GM19397 (cell line): ENCODE measurements at regions not wholly inside any gene's neighbourhood (a gene's known extent, or its start where the extent isn't known, plus 50 kb on each side); places are given as distances from the start of the nearest gene placed in this dataset.

Source experiments
- ATAC-seq: cut with Tn5 transposase; IDR thresholded peaks from one replicate; pipeline ENCODE4 v1.9.1; 2021; ENCODE audit warnings: mild to moderate bottlenecking, moderate library complexity; ENCODE audit not compliant: unreplicated experiment

DNA sequence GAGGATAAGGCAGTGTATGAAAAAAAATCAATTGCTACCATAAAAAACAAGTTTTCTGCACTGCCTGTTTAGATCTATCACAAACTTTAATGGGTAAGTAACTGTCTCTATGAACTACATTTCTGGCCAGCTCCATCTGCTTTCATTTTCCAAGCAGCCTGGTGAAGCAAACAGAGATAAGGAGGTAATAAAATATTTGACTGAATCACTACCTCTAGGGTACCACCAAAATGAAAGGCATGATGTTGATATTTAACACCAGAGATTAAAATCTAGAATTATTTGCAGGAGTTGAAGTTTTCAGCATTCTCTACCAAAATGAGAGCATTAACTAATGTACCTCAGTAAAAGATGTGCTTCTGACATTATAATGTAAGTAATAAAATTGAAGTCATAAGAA lies 863.5 kb upstream of the MGAT4C start:
- no peak for ATAC-seq

DNA sequence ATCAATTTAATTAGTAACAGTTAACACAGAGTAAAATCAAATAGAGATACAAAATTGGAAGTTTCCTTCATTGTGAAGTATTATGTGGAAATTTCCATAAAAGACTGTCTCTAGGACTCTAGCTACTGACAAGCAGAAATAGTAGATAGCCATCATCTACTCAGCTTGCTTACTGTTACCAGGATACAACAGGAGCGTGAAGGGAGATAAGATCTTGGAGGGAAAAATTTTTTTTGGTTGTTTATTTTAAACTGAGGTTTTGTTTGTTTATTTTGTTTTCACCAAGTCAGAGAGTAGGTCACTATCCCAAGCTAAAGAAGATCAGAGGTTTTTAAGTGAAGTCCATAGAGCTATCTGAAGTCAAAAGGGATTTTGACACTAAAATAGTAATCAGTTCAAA lies 861.3 kb upstream of the MGAT4C start:
- no peak for ATAC-seq

DNA sequence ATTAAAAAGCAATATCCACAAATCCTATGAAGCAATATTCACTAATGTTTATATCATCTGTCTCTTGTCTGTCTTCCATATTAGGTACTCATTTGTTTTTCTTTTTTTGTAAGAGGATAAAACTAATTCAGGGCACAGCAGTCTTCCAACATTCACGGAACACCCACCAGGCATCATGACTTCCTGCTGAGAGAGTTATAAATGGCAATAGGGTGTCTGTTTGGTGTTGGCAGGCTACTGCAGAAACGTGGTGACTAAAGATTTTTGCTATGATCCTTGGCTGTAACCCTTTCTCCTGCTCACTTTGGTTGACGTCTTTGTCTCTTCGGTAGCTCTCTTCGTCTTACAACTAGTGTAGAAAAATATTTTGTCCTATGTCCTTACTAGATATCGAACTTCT lies 860.6 kb upstream of the MGAT4C start:
- ATAC-seq, result no peak

DNA sequence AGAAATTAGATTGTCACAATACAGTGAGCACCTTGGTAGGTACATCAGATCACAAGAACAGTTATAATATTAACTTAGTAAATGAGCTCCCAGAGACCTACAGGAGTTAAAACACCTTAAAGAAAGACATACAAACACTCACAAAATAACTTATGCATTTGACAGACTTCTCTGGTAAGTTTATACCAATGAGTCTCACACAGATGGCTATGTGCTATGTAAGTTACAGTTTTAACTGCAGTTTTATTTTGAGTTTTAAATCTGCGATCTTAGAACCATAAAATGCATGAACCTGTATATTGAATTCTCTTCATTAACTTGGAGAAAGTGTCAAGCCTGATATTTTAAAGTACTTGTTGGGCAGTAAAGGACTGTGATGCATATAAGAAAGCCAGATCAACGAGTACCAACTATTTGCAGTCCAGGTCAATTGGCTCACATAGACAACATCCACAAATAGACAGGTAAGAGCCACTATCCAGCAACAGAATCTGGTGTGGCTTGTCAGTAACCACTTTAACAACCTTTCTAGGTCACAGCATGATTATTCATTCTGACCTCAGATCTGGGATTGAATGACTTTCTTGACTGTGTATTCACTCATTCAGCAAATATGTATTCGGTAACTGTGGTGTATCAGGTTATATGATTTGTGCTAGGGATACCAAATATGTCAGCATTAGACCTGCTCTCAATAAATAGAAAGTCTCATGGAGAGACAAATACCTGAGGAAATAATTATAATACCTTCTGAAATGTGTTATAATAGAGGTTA lies 856.6 kb upstream of the MGAT4C start:
- ATAC-seq, result no peak

DNA sequence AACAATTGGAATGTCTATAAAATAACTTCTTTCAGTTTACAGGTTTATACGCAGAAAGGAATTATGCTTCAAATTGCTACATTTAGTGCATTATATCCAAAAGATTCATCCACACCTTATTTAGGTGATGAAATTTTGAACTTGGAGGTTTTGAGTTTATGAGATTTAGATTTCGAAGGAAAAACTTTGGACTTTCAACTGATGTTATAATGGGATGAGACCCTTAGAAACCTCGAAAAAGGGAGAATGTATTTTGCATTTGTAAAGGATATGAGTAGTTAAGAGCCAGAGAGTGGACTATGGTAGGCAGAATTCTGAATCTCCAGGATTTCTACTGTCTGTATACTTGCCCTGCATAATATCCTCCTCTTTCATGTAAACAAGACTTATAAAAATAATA lies 851.6 kb upstream of the MGAT4C start:
- ATAC-seq, result no peak

DNA sequence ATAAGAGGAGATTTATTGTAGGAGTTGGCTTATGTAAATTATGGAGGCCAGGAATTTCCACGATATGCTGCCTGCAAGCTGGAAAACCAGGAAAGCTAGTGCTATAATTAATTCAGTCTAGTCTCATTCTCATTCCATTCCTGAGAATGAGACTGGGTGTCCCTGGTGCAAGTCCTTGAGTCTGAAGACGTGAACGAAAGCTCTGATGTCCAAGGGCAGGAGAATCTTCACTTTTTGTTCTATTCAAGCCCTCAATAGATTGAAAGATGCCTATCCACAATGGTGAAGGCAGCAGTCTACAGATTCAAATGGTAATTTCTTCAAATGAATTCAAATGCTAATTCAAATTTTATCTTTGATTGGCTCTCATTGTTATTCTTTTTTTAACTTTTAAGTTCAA lies 851.1 kb upstream of the MGAT4C start:
- no peak for ATAC-seq

DNA sequence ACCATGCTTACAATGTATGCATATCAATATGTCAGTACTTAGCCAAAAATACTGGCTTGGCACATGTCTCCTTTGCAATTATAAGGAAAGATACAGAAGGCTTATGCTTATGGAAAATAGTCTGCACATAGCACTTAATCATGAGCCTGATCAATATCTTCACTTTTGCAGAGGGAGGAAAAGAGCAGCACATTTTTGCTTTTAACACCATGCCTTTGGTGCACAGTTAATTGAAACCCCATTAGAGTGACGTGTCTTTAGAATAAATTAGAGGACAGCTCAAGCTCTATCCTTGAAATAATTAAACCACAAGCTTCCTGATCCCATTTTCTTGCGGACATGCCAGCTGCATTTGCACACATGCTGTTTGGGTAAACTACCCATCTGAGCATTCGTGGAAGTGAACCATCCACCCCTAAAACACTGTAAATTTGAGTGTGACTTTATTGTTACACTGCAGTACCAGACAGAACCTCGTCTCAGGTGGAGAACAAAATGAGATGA lies 839.9 kb upstream of the MGAT4C start:
- ATAC-seq, result no peak

DNA sequence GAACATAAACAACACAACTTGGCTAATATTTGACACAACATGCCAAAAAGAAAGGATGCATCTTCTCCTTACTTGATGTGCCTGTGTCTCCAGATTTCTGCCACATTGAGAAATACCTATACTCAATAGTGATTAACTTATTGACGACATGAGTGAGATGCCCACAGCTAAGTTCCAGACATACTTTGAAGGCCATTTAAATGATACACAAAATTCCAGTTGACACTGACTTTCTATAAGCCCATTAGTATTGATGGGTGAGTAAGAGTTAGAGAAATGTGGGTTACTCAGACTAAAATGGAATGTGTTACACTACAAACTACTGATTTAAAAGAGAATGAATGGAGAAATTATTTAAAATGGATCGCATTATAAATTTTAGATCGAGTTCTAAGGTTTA lies 838.2 kb upstream of the MGAT4C start:
- no peak for ATAC-seq

DNA sequence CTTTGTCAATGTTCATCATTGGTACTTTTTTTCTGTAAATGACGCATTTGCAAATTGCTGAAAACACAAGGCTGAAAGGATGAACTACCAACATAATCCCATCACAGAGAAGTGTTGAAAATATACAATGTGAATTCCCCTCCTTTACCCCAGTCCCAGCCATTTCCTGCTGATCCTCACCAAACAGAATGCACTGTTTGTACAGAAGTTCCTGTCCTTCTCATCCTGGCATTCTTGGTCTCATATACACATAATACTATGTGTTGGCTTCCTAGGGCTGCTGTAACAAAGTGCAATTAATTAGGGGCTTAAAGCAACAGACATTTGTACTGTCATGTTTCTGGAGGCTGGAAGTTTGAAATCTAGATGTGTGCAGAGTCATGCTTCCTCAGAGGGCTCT lies 836.2 kb upstream of the MGAT4C start:
- ATAC-seq, result no peak

DNA sequence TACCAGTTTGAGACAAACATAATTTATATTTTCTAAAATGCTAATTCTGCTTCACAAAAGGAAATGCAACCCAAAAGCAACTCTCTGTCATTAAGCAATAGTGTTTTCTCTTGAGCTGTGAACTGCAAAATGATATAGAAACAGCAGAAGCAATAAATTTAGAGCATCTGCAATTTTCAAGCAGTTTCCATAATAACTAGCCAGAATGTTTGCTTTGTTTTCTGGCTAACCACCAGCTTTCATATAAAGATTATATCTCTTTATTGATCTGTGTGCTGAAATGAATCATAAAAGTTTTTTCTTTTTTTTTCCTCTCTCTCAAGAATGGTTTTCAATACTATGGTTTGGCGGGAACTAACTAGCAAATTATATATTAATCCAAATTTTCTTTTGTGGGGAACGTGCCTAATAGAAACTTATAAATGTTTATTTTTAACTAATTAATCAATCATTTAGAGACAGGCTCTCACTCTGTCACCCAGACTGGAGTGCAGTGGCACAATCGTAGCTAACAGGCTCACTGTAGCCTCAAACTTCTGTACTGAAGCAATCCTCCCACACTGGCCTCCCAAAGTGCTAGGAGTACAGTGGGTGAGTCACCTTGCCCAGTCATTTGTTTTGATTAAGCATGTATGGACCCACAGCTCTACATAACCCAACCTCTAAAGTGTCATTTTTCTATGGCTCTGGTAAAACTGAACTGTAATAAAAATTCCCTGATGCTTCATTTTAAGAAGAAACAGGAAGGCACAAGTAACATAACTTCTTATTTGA lies 830.1 kb upstream of the MGAT4C start:
- no peak for ATAC-seq

DNA sequence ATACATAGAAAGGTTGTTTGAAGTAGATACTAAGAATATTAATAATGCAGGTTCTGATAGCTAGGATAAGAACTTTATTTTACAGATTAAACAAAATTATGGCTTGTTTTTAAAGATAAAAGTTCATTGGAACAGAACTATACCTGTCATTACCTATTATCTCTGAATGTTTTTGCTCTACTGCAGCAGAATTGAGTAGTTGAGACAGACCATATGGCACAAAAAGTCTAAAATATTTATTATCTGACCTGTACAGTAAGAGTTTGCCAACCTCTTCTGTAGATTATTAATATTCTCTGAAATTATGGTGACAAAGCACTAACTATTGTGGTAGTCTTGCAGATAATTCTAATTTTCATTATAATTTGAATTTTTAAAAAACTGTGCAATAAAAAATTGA lies 829.1 kb upstream of the MGAT4C start:
- ATAC-seq, result no peak

DNA sequence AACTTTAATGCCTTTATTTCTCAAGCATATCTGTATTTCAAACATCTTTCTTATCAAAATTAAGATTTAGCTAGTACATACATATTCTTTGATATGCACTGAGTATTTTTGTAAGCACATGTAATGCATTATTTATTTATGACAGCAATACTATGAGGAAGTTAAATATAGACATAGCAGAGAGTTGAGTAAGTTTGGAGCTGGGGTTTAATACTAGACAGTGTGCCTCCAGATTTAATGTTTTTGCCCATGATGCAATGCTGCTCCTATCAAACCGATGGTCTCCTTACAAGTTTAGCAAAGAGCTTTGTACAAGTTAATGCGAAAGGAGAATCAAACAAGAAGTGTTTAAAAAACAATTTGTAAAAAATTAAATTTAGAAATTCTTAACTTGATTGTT lies 826.6 kb upstream of the MGAT4C start:
- ATAC-seq, result no peak

DNA sequence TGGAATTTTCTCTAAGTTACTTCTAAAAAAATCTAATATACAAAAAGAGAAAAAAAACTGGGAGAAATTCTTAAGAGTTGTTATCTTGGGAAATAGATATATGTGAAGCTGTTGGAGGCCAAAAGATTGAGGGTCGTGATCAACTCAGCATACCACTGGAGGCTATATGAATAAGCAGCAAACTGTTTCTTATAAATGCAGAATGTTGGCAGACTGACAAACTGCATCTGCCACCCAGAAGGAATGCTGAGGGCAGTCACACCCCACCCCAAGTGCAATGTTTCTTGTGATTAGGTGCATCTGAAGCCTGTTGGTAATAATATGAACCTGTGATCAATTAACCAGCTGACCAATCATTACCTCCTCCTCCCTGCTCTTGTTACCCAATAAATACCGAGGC lies 818.6 kb upstream of the MGAT4C start:
- no peak for ATAC-seq

DNA sequence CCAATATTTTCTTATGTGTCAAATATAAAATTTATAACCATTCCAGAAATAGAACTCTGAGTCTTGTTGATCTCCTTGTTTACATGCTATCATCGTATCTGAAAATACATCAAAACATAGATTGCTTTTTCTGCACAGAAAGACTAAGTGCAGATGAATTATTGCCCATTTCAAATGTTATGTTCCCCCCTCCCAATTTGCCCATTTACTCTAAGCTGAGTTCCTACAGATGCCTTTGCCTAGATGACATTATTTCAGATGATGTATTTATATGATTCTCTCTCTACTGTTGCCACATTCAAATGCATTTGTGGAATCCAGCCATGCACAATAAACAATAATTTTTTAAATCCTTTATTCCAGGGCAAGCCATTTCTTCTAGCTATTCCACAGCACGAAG lies 810.1 kb upstream of the MGAT4C start:
- ATAC-seq, result no peak

DNA sequence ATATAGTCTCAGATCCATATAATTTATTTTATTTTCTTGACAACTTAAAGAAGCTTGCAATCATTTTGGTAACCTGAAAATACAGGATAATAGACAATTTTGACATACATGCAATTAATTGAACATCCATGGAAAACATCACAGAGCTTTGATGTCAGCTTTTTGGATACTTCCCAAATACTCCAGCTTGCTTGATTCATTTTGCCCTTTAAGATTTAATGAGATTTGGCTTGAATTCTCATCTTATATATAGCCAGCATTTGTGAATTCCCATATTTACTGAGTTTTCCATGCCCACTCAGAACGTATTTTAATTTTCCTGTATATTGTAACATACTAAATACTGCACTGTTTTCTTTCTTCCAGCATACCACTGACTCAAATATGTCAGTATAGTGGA lies 803.0 kb upstream of the MGAT4C start:
- ATAC-seq, result no peak

DNA sequence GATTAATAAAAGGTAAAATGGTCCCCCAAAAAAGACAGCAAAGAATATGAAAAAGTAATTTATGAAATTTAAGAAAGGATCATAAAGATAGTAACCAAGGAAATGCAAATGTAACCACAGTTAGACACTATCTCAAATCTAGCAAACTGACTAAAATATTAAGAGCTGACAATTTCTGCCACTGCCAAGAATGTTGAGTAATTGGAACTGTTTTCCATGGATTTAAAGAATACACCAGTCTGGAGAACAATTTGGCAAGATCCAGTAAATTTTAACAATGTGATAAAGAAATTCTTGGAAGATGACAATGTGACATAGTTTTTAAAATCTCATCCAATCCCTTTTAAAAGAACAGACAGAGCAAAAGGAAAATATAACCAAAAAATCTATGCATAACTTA lies 798.0 kb upstream of the MGAT4C start:
- no peak for ATAC-seq

DNA sequence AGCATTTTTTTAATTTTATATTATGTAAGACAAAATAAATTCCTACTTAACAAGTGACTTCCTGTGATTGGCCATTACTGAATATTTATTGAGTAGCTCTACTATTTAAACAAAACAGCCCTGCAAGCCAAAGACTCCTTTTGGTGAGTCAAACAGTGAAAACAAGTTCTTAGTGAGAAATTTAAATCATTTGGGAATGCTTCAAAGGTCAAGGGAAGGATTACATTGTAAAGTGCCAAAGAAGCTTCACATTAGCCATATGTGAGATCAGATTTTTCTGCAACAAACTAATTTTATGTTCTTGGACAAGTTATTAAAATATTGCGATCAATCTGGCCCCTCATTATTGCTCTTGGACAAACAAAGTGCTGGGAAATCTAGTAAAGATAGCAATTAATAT lies 795.4 kb upstream of the MGAT4C start:
- no peak for ATAC-seq

DNA sequence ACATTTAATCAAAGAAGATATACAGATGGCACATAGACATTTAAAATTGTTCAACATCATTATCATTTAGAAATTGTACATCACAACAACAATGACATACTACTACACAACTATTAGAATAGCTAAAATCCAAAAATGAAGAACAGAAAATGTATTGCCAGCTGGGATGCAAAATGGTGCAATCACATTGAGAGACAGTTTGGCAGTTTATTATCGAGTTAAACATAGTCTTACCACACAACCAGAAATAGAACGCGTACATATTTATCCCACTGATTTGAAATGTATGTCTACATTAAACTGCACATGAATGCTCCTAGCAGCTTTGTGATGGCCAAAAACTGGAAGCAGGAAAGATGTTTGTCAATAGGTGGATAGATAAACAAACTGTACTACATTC lies 791.5 kb upstream of the MGAT4C start:
- ATAC-seq, result no peak

DNA sequence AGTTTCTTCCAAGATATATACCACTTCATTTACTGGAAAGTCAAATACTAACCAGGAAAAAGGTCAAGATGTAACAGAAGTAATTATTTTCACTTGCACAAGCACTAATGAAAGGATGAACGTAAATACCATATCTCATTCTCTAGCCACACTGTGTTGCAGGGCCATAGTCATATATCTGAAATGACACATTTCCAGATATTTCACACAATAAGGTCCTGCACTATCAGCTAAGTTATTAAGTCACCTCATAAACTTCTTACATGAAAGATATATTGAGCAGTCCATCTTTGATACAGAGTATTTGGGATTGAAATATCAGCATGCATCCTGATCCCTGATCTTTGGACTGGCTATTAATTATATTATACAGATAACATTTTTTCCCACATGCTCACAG lies 783.3 kb upstream of the MGAT4C start:
- no peak for ATAC-seq

DNA sequence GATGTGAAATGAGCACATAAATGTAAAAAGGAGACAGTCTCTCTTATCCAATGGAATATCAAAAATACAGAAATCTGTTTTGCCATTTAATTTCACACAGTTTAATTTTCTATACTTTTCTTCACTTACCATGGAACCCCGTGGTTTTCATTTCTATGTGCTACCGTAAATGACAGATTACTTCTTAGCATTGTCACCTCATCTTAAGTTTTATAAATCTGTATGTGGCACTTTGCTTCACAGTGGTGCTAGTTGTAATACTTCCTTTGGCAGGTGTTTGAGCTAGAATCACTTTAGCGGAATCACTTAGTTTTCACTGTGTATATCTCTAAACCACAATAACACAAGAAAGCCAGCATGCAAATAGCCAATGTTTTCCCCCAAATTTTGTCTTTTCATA lies 781.9 kb upstream of the MGAT4C start:
- ATAC-seq, result no peak

DNA sequence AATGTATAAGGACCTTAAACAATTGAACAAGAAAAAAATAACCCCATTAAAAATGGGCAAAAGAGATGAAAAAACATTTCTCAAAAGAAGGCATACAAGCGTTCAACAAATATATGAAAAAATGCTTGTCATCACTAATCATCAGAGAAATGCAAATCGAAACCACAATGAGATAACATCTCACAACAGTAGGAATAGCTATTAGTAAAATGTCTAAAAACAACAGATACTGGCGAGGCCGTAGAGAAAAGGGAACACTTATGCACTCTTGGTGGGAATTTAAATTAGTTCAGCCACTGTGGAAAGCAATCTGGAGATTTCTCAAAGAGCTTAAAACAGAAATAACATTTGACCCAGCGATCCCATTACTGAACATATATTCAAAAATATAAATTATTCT lies 769.8 kb upstream of the MGAT4C start:
- ATAC-seq, result no peak

DNA sequence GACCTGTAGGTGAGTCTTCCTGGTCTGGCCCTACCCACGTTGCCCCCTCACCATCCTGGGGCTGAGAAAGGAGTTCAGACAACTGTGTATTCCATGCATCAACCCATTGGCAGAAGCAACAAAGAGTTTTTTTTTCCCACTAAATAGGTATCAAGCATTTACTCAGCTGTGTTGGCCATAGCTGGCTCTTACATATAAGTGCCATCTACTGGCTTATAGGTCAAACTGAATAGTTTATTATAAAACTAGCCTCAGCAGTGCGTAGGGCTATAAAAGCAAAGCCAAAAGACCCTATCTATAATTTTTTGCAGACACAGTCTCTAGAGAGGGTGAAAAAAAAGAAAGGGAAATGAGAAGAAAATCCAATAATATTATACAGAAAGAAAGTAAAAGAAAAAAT lies 765.2 kb upstream of the MGAT4C start:
- ATAC-seq, result no peak
